ENCODE measurements at regions not wholly inside any gene's neighbourhood (a gene's known extent, or its start where the extent isn't known, plus 50 kb on each side); places are given as distances from the start of the nearest gene placed in this dataset.
"Not testable (repeated sequence)": the region's sequence is repeated elsewhere in the genome, so short reads cannot be mapped to it uniquely, and the experiment has no call there.

GRCh38 chr2:238523158-238524110 lies 96.7 kb downstream of the ASB1 start:
- no peak for DNase-seq (ENCODE audit: insufficient read length, low spot score)
- no peak for TF ChIP-seq CTCF (IDR thresholded peaks at IDR 0.05; ENCODE audit: insufficient read depth, missing control alignments)
- no peak for FAIRE-seq

- DNase-seq (ENCODE audit: insufficient read length, low spot score) = no peak
- TF ChIP-seq CTCF (IDR thresholded peaks at IDR 0.05; ENCODE audit: insufficient read depth, missing control alignments) = no peak
- FAIRE-seq = no peak
These were observed 97.8 kb downstream of the ASB1 start for GRCh38 chr2:238524426-238524983.

GRCh38 chr2:238525990-238526389 lies 99.3 kb downstream of the ASB1 start:
- DNase-seq (ENCODE audit: insufficient read length, low spot score) (no peak), FAIRE-seq (no peak)
- TF ChIP-seq CTCF (IDR thresholded peaks at IDR 0.05; ENCODE audit: insufficient read depth, missing control alignments) = no peak

- FAIRE-seq (no peak), DNase-seq (ENCODE audit: insufficient read length, low spot score) (no peak)
- no peak for TF ChIP-seq CTCF (IDR thresholded peaks at IDR 0.05; ENCODE audit: insufficient read depth, missing control alignments)
These were observed 100.8 kb downstream of the ASB1 start for GRCh38 chr2:238527565-238527964.

GRCh38 chr2:238528953-238529781 lies 102.4 kb downstream of the ASB1 start:
- FAIRE-seq (no peak), DNase-seq (ENCODE audit: insufficient read length, low spot score) (no peak)
- TF ChIP-seq CTCF (IDR thresholded peaks at IDR 0.05; ENCODE audit: insufficient read depth, missing control alignments) = no peak

- DNase-seq (ENCODE audit: insufficient read length, low spot score); FAIRE-seq: not testable (repeated sequence)
These were observed 104.4 kb downstream of the ASB1 start for GRCh38 chr2:238531017-238531645.

GRCh38 chr2:238543732-238544131 lies 117.0 kb downstream of the ASB1 start:
- DNase-seq (ENCODE audit: insufficient read length, low spot score); FAIRE-seq: not testable (repeated sequence)
